ENCODE measurements at regions not wholly inside any gene's neighbourhood (a gene's known extent, or its start where the extent isn't known, plus 50 kb on each side); places are given as distances from the start of the nearest gene placed in this dataset.

GRCh38 chr4:136371231-136371630, 1161.1 kb downstream of the PCDH18 start:
- Histone ChIP-seq H3K27me3 (ENCODE audit: low read depth) (no peaks in the 10 kb centered on the region), H3K4me3 (no peak overlapping the region), H3K27ac (no peak overlapping the region), H3K36me3 (no peaks in the 10 kb centered on the region), H3K4me1 (no peaks in the 10 kb centered on the region), H3K9me3 (no peaks in the 10 kb centered on the region)
- DNase-seq (no peak), ATAC-seq (no peak)
- no peak for TF ChIP-seq CTCF (IDR thresholded peaks at IDR 0.05)
- intact Hi-C loops (cut with DNase I): no loop called here

- Histone ChIP-seq H3K9me3 (no peaks in the 10 kb centered on the region), H3K27ac (no peak overlapping the region), H3K4me3 (no peak overlapping the region), H3K4me1 (no peaks in the 10 kb centered on the region), H3K36me3 (no peaks in the 10 kb centered on the region), H3K27me3 (ENCODE audit: low read depth) (no peaks in the 10 kb centered on the region)
- ATAC-seq (no peak), DNase-seq (no peak)
- intact Hi-C loops (cut with DNase I): no loop called here
- TF ChIP-seq CTCF (IDR thresholded peaks at IDR 0.05): no peak
Measured at GRCh38 chr4:136369073-136369472, 1163.2 kb downstream of the PCDH18 start.

- no peaks in the 10 kb centered on the region for H3K9me3 ChIP-seq
- H3K4me1 ChIP-seq: no peaks in the 10 kb centered on the region
- H3K36me3 ChIP-seq: no peaks in the 10 kb centered on the region
- DNase-seq (no peak), ATAC-seq (no peak)
- H3K4me3 ChIP-seq: no peak overlapping the region
- no peak overlapping the region for H3K27ac ChIP-seq
- intact Hi-C loops (cut with DNase I): no loop called here
- no peak for TF ChIP-seq CTCF (IDR thresholded peaks at IDR 0.05)
- no peaks in the 10 kb centered on the region for H3K27me3 ChIP-seq (ENCODE audit: low read depth)
Measured at GRCh38 chr4:136357556-136357955, 1174.7 kb downstream of the PCDH18 start.

GRCh38 chr4:136355970-136356369, 1176.3 kb downstream of the PCDH18 start:
- H3K27me3 ChIP-seq (ENCODE audit: low read depth): no peaks in the 10 kb centered on the region
- no peak overlapping the region for H3K27ac ChIP-seq
- DNase-seq: no peak
- H3K36me3 ChIP-seq: no peaks in the 10 kb centered on the region
- no peaks in the 10 kb centered on the region for H3K4me1 ChIP-seq
- TF ChIP-seq CTCF (IDR thresholded peaks at IDR 0.05): no peak
- no peak overlapping the region for H3K4me3 ChIP-seq
- intact Hi-C loops (cut with DNase I): no loop called here
- ATAC-seq: no peak
- H3K9me3 ChIP-seq: no peaks in the 10 kb centered on the region

- H3K4me1 ChIP-seq: no peaks in the 10 kb centered on the region
- no peak for TF ChIP-seq CTCF (IDR thresholded peaks at IDR 0.05)
- H3K36me3 ChIP-seq: no peaks in the 10 kb centered on the region
- ATAC-seq (no peak), DNase-seq (no peak)
- H3K9me3 ChIP-seq: no peaks in the 10 kb centered on the region
- intact Hi-C loops (cut with DNase I): no loop called here
- H3K27ac ChIP-seq: no peak overlapping the region
- H3K4me3 ChIP-seq: no peak overlapping the region
- H3K27me3 ChIP-seq (ENCODE audit: low read depth): no peaks in the 10 kb centered on the region
Measured at GRCh38 chr4:136343340-136343739, 1189.0 kb downstream of the PCDH18 start.

GRCh38 chr4:136342666-136343065, 1189.6 kb downstream of the PCDH18 start:
- no peak for TF ChIP-seq CTCF (IDR thresholded peaks at IDR 0.05)
- Histone ChIP-seq H3K4me3 (no peak overlapping the region), H3K27me3 (ENCODE audit: low read depth) (no peaks in the 10 kb centered on the region), H3K27ac (no peak overlapping the region), H3K9me3 (no peaks in the 10 kb centered on the region), H3K4me1 (no peaks in the 10 kb centered on the region), H3K36me3 (no peaks in the 10 kb centered on the region)
- ATAC-seq (no peak), DNase-seq (no peak)
- intact Hi-C loops (cut with DNase I): no loop called here

Measured in lower lobe of right lung (tissue), 2 donors.